ENCODE measurements at regions not wholly inside any gene's neighbourhood (a gene's known extent, or its start where the extent isn't known, plus 50 kb on each side); places are given as distances from the start of the nearest gene placed in this dataset.

DNA sequence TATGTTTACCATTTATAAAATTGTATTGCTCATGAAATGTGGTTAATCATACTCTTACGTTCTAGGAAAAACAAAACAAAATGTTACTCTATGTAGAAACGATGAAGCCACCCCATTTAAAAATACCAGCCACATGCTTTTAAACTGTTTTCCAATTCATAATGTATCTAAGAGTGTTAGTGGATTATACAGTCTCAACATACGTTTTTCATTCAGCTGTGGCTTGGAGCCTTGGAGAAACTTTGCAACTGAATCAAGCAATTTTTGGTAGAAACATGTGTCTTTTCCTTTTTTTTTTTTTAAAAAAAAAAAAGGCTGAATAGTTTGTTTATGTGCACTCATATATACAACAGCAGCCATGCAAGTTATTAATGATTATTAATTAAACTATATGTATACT, 378.0 kb upstream of the SEMA3D start (continued):
- TF ChIP-seq SP4 (IDR thresholded peaks at IDR 0.05; ENCODE audit: low read length) (no peak), JUN (IDR thresholded peaks at IDR 0.05; ENCODE audit: low read depth, low read length) (no peak), YY1 (IDR thresholded peaks at IDR 0.05; ENCODE audit: low read depth, low read length) (no peak), NANOG (IDR thresholded peaks at IDR 0.05; ENCODE audit: insufficient read depth, low read depth, low read length, poor library complexity, severe bottlenecking) (no peak)

Data from H1 (cell line).